ENCODE measurements at regions not wholly inside any gene's neighbourhood (a gene's known extent, or its start where the extent isn't known, plus 50 kb on each side); places are given as distances from the start of the nearest gene placed in this dataset.

DNA sequence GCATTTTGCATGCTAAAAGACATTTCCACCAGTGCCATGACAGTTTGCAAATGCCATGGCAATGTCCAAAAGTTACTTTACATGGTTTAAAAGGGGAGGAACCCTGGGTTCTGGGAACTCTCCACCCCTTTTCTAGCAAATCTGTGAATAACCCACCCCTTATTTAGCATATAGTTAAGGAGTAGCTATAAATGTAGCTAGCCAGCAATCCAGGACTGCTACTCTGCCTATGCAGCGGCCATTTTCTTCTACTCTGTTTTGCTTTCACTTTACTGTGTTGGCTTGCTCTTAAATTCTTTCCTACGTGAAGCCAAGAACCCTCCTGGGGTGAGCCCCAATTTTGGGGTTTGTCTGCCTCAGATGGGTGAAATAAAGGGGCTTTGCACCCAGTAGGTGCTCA, 141.0 kb downstream of the PTPN11 start:
- DNase-seq: no peak

DNA sequence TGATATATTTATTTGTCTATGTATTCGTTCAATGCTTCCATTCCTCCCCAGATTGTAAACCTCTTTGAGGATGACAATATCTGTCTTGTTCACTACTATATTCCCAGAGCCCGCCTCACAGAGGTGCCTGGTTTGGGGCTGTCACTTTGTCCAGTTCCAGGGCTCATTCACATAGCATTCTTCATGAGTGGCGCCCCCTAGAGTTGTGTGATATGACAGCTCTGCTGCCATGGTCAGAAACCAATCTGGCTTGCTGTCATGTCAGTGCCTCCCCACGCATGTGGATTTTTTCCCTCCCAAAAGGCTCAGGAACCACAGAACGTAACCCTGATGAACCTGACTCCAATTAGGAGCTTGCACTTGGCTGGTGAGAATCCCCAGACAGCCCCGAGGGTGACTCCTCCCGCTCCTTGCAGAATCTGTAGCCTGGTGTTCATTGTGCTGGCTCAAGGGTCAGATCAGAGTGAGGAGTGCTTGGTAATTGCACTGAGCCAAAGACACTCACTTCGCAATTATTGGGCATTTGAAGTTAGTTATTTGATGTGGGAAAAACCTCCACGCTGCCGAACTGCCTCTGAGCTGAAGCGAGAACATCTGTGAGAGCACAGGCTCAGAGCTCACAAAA, 145.5 kb downstream of the PTPN11 start:
- no peak for DNase-seq

DNA sequence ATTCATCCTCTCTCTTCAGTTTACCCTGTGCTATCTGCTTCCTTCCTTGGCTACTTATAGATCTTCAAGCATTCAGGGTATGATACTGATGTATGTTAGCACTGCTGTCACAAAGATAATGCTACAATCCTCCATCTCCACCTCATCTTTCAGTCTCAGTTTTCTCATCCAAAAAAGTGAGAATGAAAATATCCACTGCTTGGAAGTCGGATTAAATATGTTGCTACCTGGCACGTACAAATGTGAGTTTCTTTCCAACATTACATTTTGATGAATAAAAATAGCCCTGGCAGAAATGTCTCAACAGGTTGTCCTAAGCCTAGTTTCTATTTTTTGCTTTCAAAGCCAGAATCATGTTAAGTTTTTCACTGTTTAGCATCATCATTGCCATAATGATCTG, 149.9 kb downstream of the PTPN11 start:
- no peak for DNase-seq

DNA sequence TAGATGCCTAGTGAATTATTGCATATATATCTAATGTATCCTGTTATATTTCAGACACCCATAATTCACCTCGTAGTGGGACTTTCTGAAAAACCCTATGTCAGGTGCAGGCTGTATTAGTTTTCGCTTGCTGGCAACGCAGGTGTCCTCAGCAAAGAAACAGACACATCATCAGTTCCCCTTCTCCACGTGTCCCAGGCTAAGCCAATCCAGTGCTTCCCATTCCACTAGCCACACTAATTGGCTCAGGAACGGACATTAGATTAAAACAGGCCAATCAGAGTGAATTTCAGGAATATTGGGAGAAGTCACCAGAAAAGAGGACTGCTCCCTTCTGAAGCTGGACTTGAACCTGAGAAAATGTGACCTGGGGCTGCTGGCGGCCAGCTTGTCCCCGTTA, 151.3 kb downstream of the PTPN11 start:
- DNase-seq: no peak

DNA sequence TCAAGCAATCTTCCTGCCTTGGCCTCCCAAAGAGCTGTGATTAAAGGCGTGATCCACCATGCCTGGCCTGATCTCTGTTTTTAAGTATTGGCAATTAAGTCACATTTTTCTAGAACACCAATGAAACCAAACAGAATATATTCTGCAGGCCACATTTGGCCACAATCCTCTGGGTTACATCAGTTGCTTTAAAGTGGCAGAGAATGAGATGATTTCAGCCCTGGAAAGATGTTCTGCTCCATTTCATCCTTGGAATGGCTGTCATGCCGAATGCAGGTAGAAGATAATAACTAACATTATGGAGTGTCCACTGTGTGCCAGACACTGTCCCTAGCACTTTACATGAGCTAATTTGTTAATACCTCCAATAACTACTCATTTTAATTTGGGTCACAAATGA, 154.4 kb downstream of the PTPN11 start:
- no peak for DNase-seq

DNA sequence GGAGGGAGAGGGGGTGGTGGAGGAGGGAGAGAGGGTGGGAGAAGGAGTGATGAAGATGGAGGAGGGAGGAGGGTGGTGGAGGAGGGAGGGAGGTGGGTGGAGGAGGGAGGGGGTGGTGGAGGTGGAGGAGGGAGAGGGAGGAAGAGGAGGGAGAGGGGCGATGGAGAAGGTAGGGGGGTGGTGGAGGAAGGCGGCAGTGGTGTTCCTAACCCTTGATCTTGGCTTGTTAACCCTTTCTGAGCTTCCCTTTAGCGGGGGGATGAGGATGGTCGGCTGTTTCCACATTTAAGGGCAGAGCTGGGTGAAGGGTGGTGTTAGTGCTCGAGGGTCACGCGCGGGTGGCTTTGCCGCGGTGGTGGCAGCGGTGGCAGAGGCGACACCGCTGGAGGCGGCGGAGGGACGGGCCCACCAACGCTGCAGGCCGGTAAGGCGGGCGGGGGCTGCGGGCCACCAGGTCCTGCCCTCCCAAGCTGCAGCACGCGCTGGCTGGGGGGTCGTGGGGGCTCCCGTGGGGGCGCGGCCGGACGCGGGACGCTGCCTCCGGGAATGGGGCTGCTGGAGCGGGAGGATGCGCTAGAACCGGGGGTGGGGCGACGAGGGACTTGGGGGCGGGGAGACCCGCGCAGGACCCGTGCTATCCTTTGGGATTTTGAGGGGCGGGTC, 156.3 kb downstream of the PTPN11 start:
- DNase-seq: no peak

DNA sequence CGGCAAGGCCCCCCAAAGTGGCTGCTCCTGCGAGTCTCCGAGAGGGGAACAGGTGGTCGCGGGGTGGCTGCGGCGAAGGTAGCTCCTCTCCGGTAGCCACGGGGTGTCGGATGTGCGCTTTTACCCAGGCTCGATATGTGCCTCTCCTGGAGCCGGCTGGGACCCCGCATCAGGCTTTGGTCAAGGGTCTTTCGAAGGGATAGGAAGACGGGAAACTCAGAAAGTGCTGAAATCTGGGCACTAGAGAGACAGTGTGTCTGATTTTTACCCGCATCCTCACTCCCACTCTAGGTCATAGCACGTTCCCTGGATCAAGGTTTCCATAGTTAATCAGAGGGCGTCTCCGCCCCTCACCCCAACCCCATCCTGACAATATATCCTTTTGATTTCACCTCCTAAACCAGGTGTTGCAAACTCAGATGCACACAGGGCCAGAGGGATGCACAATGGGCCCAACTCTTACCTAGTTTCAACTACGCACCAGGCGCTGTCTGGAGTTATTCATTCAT, 156.9 kb downstream of the PTPN11 start:
- no peak for DNase-seq

DNA sequence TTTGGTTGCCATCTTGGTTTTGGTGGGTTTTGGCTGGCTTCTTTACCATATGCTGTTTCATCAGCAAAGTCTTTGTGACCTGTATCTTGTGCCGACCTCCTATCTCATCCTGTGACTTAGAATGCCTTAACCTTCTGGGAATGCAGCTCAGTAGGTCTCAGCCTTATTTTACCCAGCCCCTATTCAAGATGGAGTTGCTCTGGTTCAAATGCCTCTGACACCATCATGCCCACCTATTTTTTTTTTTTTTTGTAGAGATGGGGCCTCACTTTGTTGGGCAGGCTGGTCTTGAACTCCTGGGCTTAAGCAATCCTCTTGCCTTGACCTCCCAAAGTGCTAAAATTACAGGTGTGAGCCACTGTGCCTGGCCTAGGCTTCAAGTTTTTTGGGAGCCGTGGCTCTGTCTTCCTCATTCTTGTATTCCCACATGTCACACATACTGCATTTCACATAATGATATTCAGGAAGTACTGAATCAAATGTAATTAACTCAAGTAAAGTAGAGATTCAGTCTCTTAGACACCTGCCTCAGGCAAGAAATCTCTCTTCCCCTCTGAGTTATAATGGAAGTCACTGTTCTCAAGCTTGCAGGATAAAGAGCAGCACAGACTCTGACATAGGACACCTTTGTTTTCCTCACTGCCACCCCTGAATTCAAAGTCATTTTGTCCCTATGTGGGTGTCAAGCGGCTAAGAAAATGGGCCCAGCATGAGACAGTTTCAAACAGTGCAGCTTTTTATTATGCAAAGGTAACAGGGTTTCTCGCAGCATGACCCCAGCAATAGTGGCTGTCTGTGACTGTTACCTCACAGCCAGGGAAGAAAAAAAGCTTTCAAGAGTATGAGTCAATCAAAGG, 159.0 kb downstream of the PTPN11 start:
- peak; percentile 41 for DNase-seq

DNA sequence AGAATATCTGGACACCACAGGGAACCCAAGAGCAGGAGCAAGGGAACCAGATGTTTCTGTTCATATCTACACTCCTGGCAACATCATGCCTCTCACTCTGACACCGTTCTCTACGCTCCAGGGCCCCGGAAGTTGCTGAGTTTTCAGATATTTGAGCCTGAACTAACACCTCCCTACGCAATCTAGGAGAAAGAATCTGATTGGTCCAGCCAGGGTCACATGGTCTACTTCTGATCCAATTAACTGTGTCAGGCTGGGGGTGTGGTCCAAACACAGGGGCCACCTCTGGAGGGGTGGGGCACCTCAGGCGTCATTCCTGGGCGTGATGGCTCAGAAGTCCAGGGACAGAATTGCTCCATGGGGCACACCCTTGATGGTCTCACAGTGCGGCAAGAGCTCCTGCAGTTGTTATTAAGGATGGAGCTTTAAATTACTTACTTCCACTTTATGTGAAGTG, 165.5 kb downstream of the PTPN11 start:
- peak; percentile 35 for DNase-seq

DNA sequence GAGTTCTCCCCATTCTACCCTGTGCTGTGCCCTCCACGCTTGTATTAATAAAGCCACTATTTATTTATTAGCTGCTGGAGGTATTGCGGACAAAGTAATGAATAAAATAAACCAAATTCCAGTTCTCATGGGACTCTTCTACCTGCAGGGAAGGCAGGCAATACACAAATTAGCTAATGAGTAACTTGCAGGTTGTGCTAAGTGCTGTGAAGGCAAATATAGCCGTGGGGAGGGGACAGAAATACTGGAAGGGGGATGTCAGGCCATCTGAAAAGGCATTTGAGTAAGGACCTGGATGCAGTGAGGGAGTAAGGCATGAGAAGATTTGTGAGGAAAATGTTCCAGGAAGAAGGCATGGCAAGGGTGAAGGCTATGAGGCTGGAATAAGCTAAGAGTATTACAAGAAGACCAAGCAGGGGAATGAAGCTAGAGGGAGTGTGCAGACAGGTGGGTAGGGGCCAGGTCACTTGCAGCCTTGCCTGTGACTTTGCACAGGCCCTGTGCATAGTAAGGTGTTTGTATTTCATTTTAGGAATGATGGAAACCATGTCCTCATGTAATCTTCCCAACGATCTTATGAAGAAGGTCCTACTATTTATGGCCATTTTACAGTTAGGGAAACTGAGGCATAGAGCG, 167.5 kb downstream of the PTPN11 start:
- no peak for DNase-seq

DNA sequence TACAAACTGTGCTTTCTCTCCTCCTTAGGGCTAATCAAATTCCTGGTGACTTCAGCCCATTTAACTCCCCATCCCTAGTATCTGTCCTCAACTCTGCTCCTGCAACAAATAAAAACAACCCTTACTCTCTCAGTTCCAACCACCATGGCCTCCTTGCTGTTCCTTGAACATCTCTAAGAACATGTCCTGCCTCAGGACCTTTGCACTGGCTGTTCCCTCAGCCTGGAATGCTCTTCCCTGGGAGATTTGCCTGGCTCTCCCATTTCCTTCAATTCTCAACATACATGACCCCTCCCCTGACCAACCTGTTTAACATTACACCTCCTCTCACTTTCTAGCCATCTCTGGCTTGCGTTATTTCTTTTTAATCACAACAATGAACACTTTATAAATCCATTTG, 170.5 kb downstream of the PTPN11 start:
- no peak for DNase-seq

DNA sequence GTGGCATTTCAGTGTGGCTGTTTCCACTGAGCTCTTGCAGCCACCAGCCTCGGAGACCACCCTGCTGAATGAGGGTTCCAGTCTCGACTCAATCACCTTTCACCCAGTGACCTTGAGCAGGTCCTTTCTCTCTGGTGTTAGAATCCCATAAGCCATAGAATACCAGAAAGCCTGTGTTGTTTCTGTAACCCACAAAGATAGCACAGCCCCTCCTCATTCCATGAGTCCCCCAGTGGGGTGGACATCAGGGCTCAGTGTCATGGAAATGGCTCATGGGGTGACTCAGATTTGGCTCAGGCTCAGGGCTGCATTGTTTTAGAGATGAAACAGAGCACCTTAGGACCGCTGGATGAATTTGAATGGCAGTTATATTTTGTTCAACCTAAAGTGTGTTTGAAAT, 171.5 kb downstream of the PTPN11 start:
- no peak for DNase-seq

DNA sequence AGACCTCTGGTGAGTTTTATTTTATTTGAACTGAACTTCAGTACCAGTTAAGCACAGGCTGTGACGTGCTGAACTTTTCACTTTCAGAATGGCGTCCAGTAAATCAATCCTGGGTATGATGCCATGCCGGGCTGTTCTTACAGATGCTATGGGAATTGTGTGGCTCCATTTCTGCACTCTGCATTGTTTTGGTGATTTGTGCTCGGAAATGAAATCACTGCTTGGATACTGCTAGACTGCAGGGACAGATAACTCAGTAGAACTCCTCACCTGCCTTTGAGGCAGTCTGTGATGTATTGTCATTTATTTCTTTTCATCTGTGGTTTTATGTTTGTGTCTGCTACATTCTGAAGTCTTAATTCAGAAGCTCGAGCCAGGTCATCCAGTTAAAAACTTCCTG, 172.7 kb downstream of the PTPN11 start:
- DNase-seq: no peak

DNA sequence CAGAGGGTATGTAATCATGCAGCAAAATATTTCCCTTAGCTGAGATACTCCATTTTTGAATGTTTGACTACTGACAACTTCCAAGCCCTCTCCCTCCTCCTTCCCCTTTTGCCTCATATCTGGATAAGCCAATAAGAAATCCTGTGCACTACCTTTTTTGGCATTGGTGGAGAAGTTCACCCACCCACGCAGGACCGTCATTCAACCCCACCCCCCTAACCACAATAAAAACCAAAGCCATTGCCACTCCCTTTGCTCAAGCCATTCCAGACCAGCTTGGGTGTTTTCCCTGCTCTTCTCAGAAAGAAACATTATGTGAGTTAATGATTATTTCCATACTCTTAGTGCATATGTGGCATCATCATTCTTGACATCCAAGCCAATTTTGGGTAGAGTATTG, 176.7 kb downstream of the PTPN11 start:
- DNase-seq: no peak

DNA sequence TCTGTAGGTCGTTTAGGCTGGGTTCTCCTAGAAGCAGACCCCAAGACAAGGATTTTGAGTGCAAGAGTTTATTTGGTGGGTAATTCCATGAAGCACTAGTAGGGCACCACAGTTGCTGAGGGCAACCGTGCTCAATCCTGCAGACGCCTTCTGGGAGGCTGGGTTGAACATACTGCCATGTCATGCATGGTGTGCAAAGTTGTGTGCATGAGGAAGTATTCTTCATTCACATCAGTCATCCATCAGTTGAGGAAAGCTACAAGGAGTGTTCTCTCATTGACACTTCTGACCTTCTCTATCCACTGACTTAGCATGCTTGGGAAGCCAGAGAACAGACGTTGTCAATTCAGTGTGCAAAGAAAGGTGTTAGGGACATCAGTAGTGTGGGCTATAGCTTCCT, 179.2 kb downstream of the PTPN11 start:
- DNase-seq: no peak

DNA sequence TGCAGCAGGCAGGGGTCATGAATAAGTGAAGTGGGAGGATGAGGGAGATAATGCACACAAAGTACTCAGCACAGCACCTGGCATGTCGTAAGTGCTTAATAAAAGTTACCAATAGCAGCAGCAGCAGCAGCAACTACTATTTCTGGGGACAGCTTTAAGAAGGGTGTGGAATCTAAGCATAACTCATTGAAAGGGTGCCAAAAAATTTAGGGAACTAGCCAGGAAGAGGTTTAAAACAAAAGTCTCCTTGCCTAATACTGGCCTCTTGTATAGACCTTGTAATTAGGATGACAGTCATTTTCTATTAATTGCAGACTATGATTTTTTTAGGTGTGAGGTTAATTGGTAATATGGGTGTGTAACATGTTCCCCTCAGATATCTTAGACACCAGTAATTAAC, 179.9 kb downstream of the PTPN11 start:
- no peak for DNase-seq

DNA sequence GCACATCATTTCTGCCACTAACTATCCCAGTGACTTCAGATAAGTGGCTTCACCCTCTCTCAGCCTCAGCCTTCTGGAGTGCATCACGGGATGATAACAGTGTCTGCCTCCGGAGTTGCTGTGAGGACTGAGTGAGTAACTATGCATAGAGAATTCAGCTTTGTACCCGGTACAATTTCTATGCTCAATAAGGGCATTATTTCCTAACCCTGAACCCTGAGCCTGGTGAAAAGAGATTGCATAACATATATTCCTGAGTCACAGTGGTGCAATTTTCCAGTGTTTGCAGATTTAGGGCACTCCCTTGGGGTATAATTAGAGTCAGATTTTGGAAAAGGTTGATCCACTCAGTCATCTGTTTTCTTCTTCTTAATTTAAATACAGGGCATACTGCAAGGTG, 181.1 kb downstream of the PTPN11 start:
- no peak for DNase-seq

DNA sequence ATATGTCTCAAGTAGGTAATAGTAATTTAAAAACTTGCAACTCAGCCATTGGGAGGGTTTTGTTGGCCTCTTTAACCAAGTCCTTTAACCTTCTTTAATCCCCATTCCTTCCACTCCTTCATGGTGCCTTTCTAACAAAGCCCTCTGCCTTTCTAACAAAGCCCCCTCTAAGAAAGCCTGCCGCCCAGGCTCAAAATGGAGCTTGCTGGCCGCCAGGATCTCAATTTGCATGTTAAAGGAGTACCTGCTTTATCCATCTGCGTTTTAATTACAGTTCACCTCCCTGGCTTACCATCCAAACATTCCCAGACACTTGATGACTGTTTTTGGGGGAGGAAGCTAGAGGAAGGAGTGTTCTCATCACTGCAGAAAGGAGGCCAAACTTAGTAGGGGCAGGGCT, 183.4 kb downstream of the PTPN11 start:
- no peak for DNase-seq

DNA sequence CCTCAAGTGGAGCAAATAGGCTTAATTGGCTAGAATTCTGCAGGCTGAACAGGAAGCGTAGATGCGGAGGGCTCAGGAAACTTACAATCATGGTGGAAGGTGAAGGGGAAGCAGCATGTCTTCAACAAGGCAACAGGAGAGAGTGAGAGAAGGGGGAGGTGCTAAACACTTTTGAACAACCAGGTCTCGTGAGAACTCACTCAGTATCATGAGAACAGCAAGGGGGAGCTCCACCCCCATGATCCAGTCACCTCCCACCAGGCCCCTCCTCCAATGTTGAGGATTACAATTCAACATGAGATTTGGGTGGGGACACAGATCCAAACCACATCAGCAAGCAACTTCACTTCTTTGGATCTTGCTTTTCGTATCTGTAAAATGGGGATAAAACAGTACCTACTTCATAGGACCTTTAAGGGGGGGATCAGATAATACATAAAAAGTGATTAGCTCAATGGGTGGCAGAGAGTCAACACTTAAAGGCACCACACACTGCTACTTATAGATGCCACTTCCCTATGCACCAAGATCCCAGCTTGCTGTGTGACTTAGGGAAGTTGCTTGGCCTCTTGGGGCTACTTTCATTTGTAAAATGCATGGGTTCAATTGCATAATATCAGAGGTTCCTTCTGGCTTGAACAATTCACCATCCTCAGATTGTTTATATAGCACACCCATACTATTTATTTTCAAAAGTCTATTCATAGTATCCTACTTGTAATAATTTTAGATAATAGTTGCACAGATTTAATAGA, 184.8 kb upstream of the RPH3A start:
- peak; percentile 5 for DNase-seq

DNA sequence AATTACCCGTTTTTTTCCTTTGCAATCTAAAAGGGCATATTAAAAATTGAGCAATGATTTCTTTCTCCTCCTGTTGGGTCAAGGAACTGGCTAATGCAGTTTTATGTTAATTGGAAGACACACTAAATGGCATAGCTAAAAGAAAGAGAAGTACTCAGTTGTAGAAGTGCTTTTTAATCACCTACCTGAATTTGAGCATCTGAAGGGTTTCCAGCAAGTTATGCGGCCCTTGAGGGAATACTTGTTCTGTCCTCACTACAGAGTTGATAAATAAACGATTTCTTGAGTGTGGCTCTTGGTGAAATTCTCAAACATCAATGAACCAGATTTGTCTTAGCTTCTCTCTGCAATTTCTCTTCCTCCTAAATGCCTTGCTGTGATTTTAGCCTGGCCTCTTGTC, 184.1 kb upstream of the RPH3A start:
- DNase-seq: no peak

DNA sequence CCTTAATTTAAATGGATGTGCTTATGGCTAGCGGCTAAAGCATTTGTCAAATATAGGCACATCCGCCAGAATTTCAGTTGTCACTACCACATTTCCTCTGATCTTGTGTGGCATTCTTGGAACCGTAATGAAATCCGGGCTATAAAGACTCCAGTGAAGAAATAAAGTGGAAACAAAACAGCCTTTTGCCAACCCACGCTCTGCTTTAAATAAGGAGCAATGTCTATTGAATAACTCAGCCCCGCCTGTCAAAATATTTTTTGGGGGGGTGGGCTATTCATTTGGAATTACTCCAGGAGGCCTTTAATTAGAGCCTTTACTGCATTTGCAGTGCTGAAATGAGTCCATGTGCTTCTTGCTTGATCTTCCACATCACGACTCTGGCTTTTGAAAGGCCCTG, 179.6 kb upstream of the RPH3A start:
- no peak for DNase-seq

DNA sequence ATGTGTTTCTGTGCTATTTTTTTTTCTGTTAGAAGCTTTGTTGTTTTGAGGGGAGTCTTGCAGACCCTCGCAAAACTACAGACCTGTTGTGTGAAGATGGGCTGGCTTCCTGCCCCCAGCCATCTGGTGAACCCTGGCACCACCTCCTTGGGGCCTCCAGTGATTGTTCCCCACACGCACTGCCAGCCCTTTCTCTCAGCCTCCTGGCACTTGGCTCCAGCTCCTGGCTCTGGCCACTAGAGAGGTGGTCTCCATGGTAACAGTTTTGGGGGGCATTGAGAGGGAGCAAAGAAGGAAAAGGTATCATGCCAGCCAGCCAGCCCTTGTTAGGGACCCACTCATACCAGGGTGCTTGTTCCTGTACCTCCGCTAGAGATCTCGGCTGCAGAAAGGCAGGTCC, 176.4 kb upstream of the RPH3A start:
- DNase-seq: no peak

All from NCI-H1436 (cell line).